H1 (cell line): ENCODE measurements at regions not wholly inside any gene's neighbourhood (a gene's known extent, or its start where the extent isn't known, plus 50 kb on each side); places are given as distances from the start of the nearest gene placed in this dataset.

ENCODE experiments used
- CTCF ChIA-PET: fragments of 300-600 bp; sonication (Branson Sonifier 250); formaldehyde crosslinking; loops from one replicate; lab custom pipeline; 2021; ENCODE audit not compliant: partially characterized antibody; lab: Charles Lee
- POLR2A ChIA-PET: fragments of 300-600 bp; sonication (Branson Sonifier 250); formaldehyde crosslinking; loops from one replicate; lab custom pipeline; 2021; ENCODE audit warnings: inconsistent platforms; ENCODE audit not compliant: partially characterized antibody; lab: Charles Lee
- DNase-seq, 2 experiments: peaks; one replicate each; pipeline versions ENCODE4 v3.0.0 to v3.0.0-alpha.2; 2010 to 2022; ENCODE audit warnings: low spot score in 2 of 2, low read depth in 1 of 2, mixed read lengths in 1 of 2
- FAIRE-seq: peaks from 2 replicates; lab custom pipeline; 2011; peaks lifted over from hg19 to GRCh38; lab: Jason Lieb, UNC
- H2AFZ ChIP-seq: 2 replicates; pipeline ENCODE4 v1.8.1; 2012; ENCODE audit warnings: low read length, inconsistent platforms
- H2AK5ac ChIP-seq: 2 replicates; pipeline ENCODE4 v1.6.1; 2013; ENCODE audit warnings: low read depth, low read length
- H2BK120ac ChIP-seq: replicated peaks from 2 replicates; pipeline ENCODE3; 2013; ENCODE audit warnings: low read depth, low read length, inconsistent platforms
- H2BK12ac ChIP-seq: 2 replicates; pipeline ENCODE4 v1.6.1; 2013; ENCODE audit warnings: low read depth, low read length
- H2BK15ac ChIP-seq: 2 replicates; pipeline ENCODE4 v1.6.1; 2013; ENCODE audit warnings: low read length
- H2BK20ac ChIP-seq: 2 replicates; pipeline ENCODE4 v1.6.1; 2013; ENCODE audit warnings: low read length
- H2BK5ac ChIP-seq: 2 replicates; pipeline ENCODE4 v1.6.1; 2013; ENCODE audit warnings: low read depth, low read length
- H3K14ac ChIP-seq: 2 replicates; pipeline ENCODE4 v1.6.1; 2013; ENCODE audit warnings: inconsistent platforms; ENCODE audit not compliant: insufficient read length
- H3K18ac ChIP-seq: 2 replicates; pipeline ENCODE4 v1.6.1; 2013; ENCODE audit warnings: low read length; ENCODE audit errors: extremely low read depth
- H3K23ac ChIP-seq: 2 replicates; pipeline ENCODE4 v1.6.1; 2013; ENCODE audit warnings: inconsistent platforms; ENCODE audit not compliant: insufficient read length
- H3K23me2 ChIP-seq: 2 replicates; pipeline ENCODE4 v1.6.1; 2013; ENCODE audit warnings: low read depth, low read length
- H3K27ac ChIP-seq: 2 replicates; pipeline ENCODE4 v1.6.1; 2011; ENCODE audit warnings: low read depth, low read length, inconsistent platforms
- H3K27me3 ChIP-seq, 4 experiments: replicated peaks in 1 of 4; 1 replicate in 1 of 4; 2 replicates in 3 of 4; pipeline versions ENCODE4 v1.6.1 to v1.8.1; 2011 to 2013; ENCODE audit warnings: low read length in 3 of 4, mild to moderate bottlenecking in 3 of 4, inconsistent platforms in 2 of 4, mixed read lengths in 2 of 4, moderate library complexity in 1 of 4; ENCODE audit not compliant: control insufficient read depth in 3 of 4, insufficient read depth in 3 of 4; ENCODE audit errors: extremely low read depth in 1 of 4
- H3K36me3 ChIP-seq, 4 experiments: 2 replicates each; pipeline versions ENCODE4 v1.6.1 to v1.8.1; 2011 to 2013; ENCODE audit warnings: mild to moderate bottlenecking in 4 of 4, low read length in 3 of 4, moderate library complexity in 2 of 4, control low read depth in 1 of 4, inconsistent platforms in 1 of 4; ENCODE audit not compliant: insufficient read depth in 4 of 4, control insufficient read depth in 2 of 4
- H3K4ac ChIP-seq: replicated peaks from 2 replicates; pipeline ENCODE3; 2013; ENCODE audit warnings: low read length, low read depth, mixed read lengths, inconsistent platforms; ENCODE audit not compliant: insufficient read length
- H3K4me1 ChIP-seq, 4 experiments: replicated peaks in 1 of 4; 1 replicate in 1 of 4; 2 replicates in 3 of 4; pipeline versions ENCODE4 v1.6.1 to v1.8.1; 2011 to 2013; ENCODE audit warnings: low read length in 3 of 4, inconsistent platforms in 2 of 4, mixed read lengths in 1 of 4; ENCODE audit not compliant: insufficient read depth in 4 of 4, control insufficient read depth in 3 of 4
- H3K4me2 ChIP-seq, 2 experiments: 2 replicates each; pipeline versions ENCODE4 v1.6.1 to v1.8.1; 2011 to 2013; ENCODE audit warnings: low read depth in 2 of 2, low read length in 2 of 2, control low read depth in 1 of 2, inconsistent platforms in 1 of 2, mild to moderate bottlenecking in 1 of 2; ENCODE audit not compliant: insufficient read depth in 1 of 2
- H3K4me3 ChIP-seq, 4 experiments: fragments of 200-600, 300-600 bp in 1 of 4; sonication (generic), shearing (Covaris generic), sonication (Bioruptor Twin) in 1 of 4; 2 replicates each; pipeline versions ENCODE4 v1.5.1 to v1.8.1; 2011 to 2016; ENCODE audit warnings: low read length in 4 of 4, low read depth in 3 of 4, control low read depth in 2 of 4, inconsistent platforms in 2 of 4, mild to moderate bottlenecking in 2 of 4, mixed read lengths in 1 of 4, moderate library complexity in 1 of 4; ENCODE audit not compliant: insufficient read depth in 2 of 4; ENCODE audit errors: extremely low read depth in 1 of 4
- H3K56ac ChIP-seq: replicated peaks from 2 replicates; pipeline ENCODE3; 2013; ENCODE audit warnings: low read depth, mild to moderate bottlenecking, mixed read lengths, low read length, inconsistent platforms; ENCODE audit not compliant: insufficient read length
- H3K79me1 ChIP-seq: 2 replicates; pipeline ENCODE4 v1.6.1; 2013; ENCODE audit warnings: low read depth, low read length, control low read depth
- H3K79me2 ChIP-seq, 2 experiments: 2 replicates each; pipeline versions ENCODE4 v1.6.1 to v1.8.1; 2012 to 2013; ENCODE audit warnings: low read length in 2 of 2, mild to moderate bottlenecking in 2 of 2, inconsistent platforms in 1 of 2; ENCODE audit not compliant: insufficient read depth in 2 of 2, control insufficient read depth in 1 of 2
- H3K9ac ChIP-seq, 4 experiments: replicated peaks in 1 of 4; 1 replicate in 1 of 4; 2 replicates in 3 of 4; pipeline versions ENCODE4 v1.6.1 to v1.8.1; 2011 to 2013; ENCODE audit warnings: low read depth in 3 of 4, low read length in 3 of 4, control low read depth in 2 of 4, mild to moderate bottlenecking in 2 of 4, moderate library complexity in 2 of 4, inconsistent platforms in 1 of 4; ENCODE audit errors: extremely low read depth in 1 of 4
- H3K9me3 ChIP-seq, 2 experiments: 2 replicates each; pipeline versions ENCODE4 v1.6.1 to v1.8.1; 2012 to 2013; ENCODE audit warnings: mild to moderate bottlenecking in 2 of 2, moderate library complexity in 2 of 2, control low read depth in 1 of 2, inconsistent platforms in 1 of 2, low read depth in 1 of 2, low read length in 1 of 2, mixed read lengths in 1 of 2; ENCODE audit not compliant: insufficient read depth in 2 of 2
- H4K20me1 ChIP-seq, 2 experiments: replicated peaks in 1 of 2; 2 replicates each; pipeline versions ENCODE3 to v1.8.1; 2011 to 2013; ENCODE audit warnings: inconsistent platforms in 2 of 2, low read length in 2 of 2, mild to moderate bottlenecking in 1 of 2; ENCODE audit not compliant: insufficient read depth in 2 of 2, control insufficient read depth in 1 of 2
- H4K5ac ChIP-seq: 2 replicates; pipeline ENCODE4 v1.6.1; 2013; ENCODE audit warnings: low read length, low read depth, mixed read lengths, inconsistent platforms; ENCODE audit not compliant: insufficient read length
- H4K8ac ChIP-seq: 2 replicates; pipeline ENCODE4 v1.8.0; 2013; ENCODE audit warnings: mild to moderate bottlenecking, moderate library complexity, low read length, inconsistent platforms; ENCODE audit not compliant: insufficient read depth; ENCODE audit errors: extremely low read depth
- H4K91ac ChIP-seq: replicated peaks from 2 replicates; pipeline ENCODE3; 2013; ENCODE audit warnings: low read length, mixed read lengths, inconsistent platforms; ENCODE audit not compliant: insufficient read length
- ATF2 ChIP-seq: IDR thresholded peaks from 2 replicates; pipeline ENCODE4 v1.6.1; 2012; ENCODE audit warnings: low read length, inconsistent platforms
- HDAC2 ChIP-seq, 2 experiments: fragments of 300-600 bp in 1 of 2; sonication (generic) in 1 of 2; IDR thresholded peaks; 2 replicates each; pipeline ENCODE4 v1.6.1; 2011 to 2012; ENCODE audit warnings: low read depth in 2 of 2, low read length in 2 of 2, mild to moderate bottlenecking in 2 of 2, moderate library complexity in 2 of 2, borderline replicate concordance in 1 of 2, inconsistent platforms in 1 of 2
- PHF8 ChIP-seq: fragments of 200-600 bp; sonication (generic); conservative IDR thresholded peaks from 2 replicates; pipeline ENCODE4 v1.7.1; 2012; ENCODE audit warnings: low read depth, mild to moderate bottlenecking, inconsistent platforms, low read length, moderate library complexity
- POLR2AphosphoS5 ChIP-seq: IDR thresholded peaks from 2 replicates; pipeline ENCODE4 v1.6.1; 2011; ENCODE audit warnings: low read depth, low read length
- SIX5 ChIP-seq: IDR thresholded peaks from 2 replicates; pipeline ENCODE4 v1.6.1; 2011; ENCODE audit warnings: mild to moderate bottlenecking, low read depth, low read length
- WGBS, 2 experiments: shearing (Covaris generic) in 1 of 2; methylation state at CpG; one replicate each; pipeline versions ENCODE4 v1.1.6 to v1.1.7; 2013 to 2015; ENCODE audit warnings: low lambda C conversion rate in 2 of 2, mixed read lengths in 2 of 2, inconsistent platforms in 1 of 2, low coverage in 1 of 2, missing lambda C conversion rate in 1 of 2; ENCODE audit not compliant: insufficient replicate concordance in 2 of 2, insufficient coverage in 1 of 2, insufficient read length in 1 of 2; ENCODE audit errors: extremely low coverage in 1 of 2, missing lambda C conversion rate in 1 of 2; 5-methylcytosine and 5-hydroxymethylcytosine counted together

- H3K18ac ChIP-seq = no peak overlapping the region
- WGBS, 2 experiments = 87% methylated on average over 5 of the region's 5 CpGs; no CpG with 5 or more reads in 1 of the 2 experiments
- POLR2A ChIA-PET = no interaction called here
These were observed 76.7 kb upstream of the TAB3 start for GRCh38 chrX:30965767-30966166.

More at GRCh38 chrX:30965767-30966166, 76.7 kb upstream of the TAB3 start:
- Histone ChIP-seq H3K79me2 (no peaks in the 10 kb centered on the region), H3K4me3 (no peak overlapping the region), H3K36me3 (no peaks in the 10 kb centered on the region), H3K27ac (no peak overlapping the region), H3K9me3 (no peaks in the 10 kb centered on the region), H4K8ac (no peak overlapping the region), H2BK12ac (no peak overlapping the region), H4K20me1 (no peaks in the 10 kb centered on the region), H3K27me3 (no peaks in the 10 kb centered on the region), H2BK15ac (no peak overlapping the region), H2AK5ac (no peak overlapping the region), H2BK120ac (no peak overlapping the region), H3K56ac (no peak overlapping the region), H3K4ac (no peak overlapping the region), H3K23me2 (no peaks in the 10 kb centered on the region), H2BK20ac (no peak overlapping the region), H3K23ac (no peak overlapping the region), H3K14ac (no peak overlapping the region), H2AFZ (no peak overlapping the region), H3K9ac (no peak overlapping the region), H2BK5ac (no peak overlapping the region), H4K5ac (no peak overlapping the region), H4K91ac (no peak overlapping the region), H3K4me2 (no peak overlapping the region), H3K4me1 (no peaks in the 10 kb centered on the region), H3K79me1 (no peaks in the 10 kb centered on the region)
- DNase-seq (no peak), FAIRE-seq (no peak)
- CTCF ChIA-PET = no interaction called here
- no peak for TF ChIP-seq HDAC2 (IDR thresholded peaks at IDR 0.05; ENCODE audit: borderline replicate concordance in 1 of 2, low read depth in 2 of 2, low read length in 2 of 2)
- TF ChIP-seq PHF8 = no peak
- no peak for TF ChIP-seq SIX5
- TF ChIP-seq ATF2 = no peak
- no peak for TF ChIP-seq POLR2AphosphoS5
